GM18861 (cell line): ENCODE measurements at regions not wholly inside any gene's neighbourhood (a gene's known extent, or its start where the extent isn't known, plus 50 kb on each side); places are given as distances from the start of the nearest gene placed in this dataset.
A peak's percentile ranks its signal among the peaks of the same experiment; 100 is the strongest.

Experiments used
- ATAC-seq: cut with Tn5 transposase; IDR thresholded peaks from one replicate; pipeline ENCODE4 v1.9.1; 2021; ENCODE audit not compliant: unreplicated experiment

DNA sequence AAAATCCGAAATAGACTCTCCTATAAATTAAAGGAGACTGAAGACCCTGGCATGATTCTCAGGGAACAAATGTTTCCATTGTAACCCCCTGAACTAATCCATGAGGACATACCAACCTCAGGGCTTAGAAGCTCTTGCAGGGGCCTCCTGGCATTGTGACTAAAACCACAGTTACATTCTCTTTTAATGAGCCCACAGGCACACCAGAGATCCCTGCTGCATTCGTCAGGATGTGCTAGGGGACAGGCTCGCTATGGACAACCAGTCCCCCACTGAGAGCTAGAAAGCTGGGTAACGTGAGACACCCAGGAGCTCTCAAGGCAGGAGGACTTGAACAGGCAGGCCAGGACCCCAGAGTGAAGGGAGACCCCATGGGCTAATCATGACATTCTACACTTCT is 140.6 kb upstream of the TNRC6C start:
- ATAC-seq, result no peak

DNA sequence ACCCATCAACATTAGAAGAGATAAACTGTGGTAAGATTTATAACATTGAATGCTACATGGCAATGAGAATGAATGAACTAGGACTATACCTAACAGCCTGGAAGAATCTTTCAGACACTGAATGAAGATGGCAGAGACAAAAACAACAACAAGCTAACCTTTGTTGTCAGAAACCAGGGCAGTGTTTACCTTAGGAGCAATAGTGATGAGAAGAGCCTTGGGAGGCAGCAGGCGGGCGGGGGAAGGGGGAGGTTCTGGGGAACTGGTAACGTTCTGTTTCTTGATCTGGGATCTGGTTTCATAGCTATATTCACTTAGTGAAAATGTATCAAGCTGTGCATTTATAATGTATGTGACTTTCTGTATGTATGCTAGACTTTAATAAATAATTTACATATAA is 139.0 kb upstream of the TNRC6C start:
- ATAC-seq, result no peak

DNA sequence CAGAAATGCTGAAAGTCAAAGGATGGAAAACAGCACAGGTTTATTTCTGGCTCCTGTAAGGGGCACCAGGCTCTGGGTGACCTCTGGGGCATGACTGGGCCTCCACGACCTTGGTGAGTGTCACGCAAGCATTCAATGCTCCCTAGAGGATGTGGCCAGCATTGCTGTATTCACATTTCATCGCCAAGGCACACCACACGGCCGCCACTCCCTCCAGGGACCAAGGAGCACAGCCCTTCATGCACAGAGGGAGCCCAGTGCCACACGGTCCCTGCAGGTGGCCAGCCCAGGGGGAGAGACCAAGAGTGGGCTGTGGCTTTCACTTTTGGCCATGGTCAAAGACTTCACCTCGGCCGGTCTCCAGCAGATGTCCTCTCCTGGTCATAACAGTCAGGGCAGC is 137.4 kb upstream of the TNRC6C start:
- no peak for ATAC-seq

DNA sequence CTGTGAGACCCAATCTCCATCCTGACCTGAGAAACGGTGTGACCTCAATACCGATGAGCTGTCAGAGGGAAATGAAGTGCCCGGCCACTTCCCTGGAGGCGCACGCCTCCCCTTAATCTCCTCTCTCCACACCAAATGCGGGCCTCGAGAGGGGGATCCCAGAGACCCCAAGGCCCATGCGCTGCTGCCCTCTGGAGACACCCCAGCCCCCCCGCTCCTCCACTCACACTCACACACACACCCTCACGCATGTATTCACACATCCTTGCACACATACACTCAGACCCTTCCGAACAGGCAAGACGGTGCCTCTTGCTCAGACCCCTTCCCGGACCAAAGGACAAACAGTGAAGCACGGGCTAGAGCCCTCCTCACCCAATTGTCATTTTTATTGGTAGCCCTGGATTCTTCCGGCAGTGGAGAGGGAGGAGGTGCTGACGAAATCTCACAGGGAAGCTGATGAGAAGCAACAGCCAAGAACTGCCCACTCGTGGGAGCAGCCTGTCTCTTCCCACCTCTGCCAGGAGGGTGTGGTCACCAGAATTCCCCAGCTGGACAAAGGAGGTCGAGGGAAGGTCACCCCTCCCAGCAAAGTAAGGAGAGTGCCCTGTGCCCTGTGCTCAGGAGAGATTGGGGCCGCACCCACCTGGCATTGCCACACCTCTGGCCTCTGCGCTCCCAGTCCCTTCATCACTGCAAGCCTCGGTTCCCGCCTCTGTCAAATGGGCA is 136.0 kb upstream of the TNRC6C start:
- no peak for ATAC-seq

DNA sequence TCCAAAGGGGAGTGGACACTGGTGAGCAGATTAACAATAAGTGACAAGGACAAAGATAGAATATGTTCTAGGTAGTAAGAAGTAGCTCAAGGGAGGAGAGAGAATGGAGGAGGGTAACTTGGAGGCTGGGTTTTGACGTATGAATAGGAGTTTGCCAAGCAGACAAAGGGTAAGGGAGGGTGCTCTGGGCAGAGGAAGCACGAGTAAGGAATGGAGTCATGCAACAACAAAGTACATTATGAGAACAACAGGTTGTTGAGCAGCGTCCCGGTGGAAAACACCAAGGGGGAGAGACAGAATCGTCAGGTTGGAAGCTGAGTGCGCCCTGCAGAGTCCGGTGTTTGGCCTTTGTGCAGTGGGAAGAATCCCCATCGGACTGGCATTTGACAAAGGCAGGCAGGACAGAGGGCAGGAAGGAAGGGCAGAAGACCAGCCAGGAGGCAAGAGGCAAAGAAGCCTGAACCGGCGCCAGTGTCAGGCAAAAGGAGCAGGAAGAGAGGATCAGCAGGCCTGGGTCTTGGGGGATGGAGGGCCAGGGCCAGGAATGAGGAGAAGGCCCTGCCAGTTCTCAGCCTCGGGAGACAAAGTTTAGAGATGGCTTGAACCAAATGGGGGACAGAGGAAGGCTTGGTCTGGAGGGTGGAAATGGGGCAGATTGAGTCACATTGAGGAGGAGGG is 134.3 kb upstream of the TNRC6C start:
- no peak for ATAC-seq

DNA sequence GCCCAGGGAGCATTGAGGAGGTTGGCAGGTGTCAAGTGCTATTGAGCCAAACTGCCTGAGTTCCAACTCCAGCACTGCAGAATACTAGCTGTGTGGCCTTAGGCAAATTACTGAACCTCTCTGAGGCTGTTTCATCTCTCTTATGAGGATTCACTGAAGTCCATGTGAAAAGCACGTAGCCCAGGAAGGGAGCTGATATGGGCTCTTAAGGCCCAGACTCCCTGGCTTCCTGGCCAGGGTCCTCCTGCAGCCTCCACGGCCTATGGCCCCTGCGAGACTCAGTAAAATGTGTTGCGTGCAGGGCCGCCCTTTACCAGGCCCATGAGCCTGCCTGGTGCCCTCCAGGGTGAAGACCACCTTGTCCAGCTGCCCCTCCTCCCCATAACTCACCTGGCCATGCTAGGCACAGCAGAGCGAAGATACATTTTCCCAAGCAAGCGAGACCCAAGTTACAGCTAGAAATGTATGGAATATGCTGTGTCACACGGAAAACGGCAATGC is 133.7 kb upstream of the TNRC6C start:
- no peak for ATAC-seq

DNA sequence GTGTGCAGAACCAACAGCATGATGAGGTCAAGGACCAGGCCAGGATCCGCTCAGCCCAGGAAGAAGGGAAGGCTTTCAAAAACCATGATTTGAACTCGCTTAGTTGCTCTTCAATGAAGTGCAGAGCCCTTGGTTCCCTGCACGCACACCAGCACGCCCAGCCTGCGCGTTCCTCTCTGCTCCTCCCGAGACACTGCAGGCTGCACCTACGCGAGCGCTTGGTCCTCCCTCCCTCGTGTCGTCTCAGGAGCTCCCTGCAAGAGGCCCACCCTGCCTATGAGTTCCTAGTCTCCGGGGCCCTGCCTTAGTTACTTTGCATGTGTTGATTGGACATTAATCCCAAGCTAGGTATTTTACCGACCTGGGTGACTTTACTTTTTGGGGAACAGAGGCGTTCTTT is 132.9 kb upstream of the TNRC6C start:
- no peak for ATAC-seq

DNA sequence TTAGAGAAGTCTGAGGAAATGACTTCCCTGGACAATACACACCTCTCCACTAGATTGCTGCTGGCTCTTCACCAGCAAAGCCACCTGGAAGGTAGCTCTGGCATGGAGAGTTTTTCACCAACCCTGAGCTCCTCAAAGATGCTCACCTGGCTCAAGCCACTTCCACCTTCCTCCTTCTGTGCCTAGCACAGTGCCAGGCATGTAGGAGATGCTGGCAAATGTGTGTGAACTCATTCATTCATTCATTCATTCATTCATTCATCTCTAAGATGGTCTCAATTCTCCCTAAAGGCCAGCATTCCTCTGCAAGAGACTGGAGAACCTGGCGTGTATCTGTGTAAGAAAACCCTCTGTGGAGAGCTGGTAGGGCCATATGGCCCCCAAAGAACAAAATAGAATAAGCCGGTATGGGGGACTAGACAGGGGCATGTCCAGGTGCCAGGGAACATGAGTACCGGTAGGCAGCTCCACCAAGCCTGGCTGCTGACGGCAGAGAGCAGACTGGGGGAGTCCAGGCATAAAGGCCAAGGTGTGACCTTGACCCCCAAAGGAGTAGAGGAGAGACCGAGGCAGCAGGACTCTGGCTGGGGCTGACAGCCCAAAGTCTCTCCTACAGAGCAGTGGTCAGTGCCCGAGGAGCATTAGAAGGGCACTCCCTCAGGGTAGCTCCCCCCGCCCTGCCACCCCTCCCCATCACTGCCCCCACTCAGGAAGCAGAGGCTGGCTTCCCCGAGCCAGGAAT is 132.2 kb upstream of the TNRC6C start:
- no peak for ATAC-seq

DNA sequence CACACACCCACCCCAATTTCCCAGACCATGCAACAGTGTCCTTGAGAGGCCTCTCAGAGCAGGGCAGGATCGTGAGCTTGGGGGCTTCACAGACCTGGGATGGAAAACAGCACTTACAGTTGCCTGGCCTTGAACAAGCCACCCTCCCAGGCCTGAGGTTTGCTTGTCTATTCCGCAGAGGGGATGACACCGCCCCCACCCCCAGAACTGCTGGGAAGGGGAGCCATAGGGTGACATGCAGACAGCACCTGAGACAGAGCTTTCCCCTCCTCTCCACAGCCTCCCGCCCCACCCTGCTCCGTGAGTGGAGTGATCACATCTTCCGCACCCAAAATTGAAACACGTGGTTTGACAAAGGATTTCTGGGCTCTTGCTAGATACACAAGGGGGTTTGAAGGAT is 131.5 kb upstream of the TNRC6C start:
- no peak for ATAC-seq

DNA sequence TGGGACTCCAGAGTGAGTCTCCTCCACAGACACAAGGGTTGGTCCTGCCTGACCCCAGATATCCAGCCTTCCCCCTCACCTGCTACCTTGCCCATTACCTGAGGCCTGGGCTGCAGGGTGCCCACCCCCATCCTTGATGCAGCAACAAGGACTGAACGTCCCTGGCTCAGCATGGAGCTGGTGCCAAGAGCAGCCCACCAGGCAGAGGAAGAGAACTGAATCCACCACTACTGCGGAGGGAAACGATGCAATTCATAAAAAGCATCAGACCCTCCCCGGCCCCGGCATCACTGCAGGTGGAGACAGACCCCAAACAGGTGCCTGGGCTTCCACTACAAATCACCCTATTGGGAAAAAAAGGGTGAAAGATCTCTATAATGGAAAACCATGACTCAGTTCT is 131.0 kb upstream of the TNRC6C start:
- no peak for ATAC-seq

DNA sequence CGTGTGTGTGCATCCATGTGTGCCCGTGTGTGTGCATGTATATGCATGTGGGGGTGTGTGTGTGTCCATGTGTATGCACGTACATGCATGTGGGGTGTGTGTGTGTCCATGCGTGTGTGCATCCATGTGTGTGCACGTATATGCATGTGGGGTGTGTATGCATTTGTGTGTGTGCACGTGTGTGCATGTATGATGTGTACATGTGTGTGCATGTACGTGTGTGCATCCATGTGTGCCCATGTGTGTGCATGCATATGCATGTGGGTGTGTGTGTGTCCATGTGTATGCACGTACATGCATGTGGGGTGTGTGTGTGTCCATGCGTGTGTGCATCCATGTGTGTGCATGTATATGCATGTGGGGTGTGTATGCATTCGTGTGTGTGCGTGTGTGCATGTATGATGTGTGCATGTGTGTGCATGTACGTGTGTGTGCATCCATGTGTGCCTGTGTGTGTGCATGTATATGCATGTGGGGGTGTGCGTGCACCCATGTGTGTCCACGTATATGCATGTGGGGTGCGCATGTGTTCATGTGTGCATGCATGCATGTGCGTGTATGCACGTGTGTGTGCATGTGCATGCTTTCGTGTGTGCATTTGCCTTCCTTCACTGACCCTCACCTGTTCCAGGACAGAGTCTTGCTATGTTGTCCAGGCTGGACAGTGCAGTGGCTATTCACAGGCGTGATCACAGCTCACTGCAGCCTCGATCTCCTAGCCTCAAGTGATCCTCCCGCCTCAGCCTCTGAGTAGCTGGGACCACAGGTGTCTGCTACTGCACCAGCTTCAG is 129.6 kb upstream of the TNRC6C start:
- no peak for ATAC-seq

DNA sequence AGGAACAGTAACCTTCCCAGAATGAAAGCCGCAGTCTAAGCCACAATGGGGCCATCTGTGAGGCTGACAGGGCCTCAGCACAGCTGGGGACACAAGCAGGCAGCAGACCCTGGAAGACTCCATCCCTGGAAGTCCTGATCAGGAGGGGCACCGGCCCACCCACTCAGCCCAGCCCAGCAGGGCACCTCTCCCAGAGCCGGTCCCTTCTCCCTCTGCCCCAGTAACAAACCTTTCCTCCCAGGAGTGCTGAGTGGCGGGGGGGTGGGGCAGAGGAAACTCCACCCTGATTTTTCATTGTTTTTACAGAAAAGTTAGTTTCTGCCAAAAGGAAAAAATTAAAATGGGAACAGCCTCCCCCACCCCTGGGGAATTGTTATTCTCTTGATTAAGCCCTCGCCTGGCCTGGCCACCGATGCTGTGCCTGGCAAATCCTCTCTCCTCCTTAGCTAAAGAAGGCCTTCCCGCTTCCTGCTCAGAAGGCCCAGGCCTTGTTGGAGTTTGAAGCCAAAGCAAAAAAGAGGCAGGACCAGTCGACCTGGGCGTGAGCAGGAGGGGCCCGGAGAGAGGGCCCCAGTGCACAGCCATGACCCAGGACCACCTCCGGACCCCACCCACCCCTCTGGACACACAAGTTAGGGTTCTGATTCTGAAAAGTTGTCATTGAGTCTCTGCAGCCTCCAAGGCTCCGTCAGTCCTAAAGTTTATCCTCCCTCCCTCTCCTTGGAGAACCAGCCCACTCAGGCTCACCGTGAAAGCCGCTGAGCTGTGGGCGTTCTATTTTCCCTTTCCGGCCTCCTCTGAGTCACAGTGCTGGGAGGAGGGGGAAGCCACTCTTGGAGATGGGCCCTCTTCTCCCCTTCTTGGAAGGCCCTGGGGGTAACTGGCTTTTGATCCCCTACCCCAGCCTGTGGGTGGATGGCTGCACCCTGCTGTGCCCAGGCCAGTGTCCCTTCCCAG is 128.4 kb upstream of the TNRC6C start:
- no peak for ATAC-seq

DNA sequence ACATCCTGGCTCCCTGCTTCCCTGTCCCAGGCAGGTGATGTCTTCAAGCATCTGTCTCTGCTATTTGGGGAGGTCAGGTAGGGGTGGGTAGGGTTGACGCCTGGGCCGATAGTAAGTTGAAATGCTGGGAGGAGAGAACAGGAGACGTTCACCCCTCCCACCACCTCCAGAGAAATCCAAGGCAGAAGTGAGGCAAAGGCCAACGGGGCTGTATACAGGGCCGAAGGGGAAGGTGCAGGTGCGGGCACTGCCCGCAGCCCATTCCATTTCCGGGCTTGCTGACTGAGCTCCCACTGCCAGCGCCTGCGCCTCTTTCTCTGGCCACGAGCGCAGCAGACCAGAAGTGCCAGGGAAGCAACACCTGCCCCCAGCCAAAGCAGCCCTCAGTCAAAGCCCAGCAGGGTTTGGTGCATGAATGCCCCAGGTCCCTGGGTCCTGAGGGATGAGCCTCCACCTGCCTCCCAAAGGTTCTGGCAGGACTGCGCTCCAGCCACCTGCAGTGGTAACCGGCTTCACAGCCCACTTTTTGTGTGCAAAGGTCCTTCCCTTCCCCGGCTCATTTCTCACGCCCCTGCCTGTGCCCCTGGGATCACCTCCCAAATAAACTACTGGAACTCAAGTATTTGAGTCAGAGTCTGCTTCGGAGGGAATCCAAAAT is 127.6 kb upstream of the TNRC6C start:
- no peak for ATAC-seq

DNA sequence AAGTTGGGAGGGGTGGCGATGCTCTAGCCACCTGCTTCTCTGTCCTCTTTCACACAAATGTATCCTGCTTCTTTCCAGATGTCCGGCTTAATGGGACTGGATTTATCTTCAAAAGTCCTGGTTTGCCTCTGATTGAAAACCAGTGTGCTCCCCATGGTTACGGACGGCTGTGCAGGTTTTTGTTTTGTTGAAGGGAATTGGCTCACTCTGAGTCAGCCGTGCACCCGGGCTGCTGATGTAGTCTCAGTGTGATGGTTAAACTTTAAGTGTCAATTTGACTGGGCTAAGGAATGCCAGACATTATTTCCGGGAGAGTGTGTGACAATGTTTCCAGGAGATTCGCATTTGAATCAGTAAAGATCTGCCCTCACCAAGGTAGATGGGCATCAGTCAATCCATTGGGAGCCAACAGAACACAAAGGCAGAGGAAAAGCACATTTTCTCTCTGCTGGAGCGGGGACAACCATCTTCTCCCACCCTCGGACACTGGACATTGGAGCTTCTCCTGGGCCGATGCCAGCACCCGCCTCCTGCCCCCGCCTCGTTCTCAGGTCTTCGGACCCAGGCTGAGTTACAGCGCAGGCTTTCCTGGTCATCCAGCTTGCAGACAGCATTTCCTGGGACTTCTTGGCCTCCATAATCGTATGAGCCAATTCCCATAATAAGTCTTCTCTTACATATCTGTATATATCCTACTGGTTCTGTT is 126.9 kb upstream of the TNRC6C start:
- ATAC-seq, result no peak

DNA sequence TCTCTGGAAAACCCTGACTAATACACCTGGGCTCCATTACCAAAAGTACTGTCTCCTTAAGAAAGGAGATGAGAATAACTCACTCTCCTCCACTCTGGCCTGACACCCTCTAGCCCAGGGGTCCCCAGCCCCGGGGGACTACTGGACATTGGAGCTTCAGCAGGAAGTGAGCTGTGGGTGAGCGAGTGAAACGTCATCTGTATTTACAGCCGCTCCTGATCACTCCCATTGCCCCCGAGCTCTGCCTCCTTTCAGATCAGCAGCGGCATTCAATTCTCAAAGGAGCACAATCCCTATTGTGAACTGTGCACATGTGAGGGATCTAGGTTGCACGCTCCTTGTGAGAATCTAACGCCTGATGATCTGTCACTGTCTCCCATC is 126.3 kb upstream of the TNRC6C start:
- no peak for ATAC-seq

DNA sequence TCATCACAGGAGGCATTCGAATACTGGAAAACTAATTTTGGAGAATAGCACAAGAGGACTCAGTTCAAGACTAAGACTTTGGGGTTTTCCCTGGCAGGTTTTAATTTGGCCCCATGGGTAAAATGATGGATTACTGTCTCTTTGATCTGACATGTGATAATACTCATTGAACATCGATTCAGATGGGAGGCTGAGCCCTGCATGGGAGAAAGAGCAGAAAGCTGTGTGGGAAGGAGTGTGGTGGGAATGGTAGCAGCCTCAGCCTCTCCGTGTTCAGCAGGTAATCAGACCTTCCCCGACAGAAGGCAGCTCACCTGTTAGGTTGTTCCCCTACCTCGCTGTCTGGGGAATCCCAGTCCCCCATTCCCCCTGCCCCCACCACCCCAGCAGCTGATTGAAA is 124.7 kb upstream of the TNRC6C start:
- no peak for ATAC-seq

DNA sequence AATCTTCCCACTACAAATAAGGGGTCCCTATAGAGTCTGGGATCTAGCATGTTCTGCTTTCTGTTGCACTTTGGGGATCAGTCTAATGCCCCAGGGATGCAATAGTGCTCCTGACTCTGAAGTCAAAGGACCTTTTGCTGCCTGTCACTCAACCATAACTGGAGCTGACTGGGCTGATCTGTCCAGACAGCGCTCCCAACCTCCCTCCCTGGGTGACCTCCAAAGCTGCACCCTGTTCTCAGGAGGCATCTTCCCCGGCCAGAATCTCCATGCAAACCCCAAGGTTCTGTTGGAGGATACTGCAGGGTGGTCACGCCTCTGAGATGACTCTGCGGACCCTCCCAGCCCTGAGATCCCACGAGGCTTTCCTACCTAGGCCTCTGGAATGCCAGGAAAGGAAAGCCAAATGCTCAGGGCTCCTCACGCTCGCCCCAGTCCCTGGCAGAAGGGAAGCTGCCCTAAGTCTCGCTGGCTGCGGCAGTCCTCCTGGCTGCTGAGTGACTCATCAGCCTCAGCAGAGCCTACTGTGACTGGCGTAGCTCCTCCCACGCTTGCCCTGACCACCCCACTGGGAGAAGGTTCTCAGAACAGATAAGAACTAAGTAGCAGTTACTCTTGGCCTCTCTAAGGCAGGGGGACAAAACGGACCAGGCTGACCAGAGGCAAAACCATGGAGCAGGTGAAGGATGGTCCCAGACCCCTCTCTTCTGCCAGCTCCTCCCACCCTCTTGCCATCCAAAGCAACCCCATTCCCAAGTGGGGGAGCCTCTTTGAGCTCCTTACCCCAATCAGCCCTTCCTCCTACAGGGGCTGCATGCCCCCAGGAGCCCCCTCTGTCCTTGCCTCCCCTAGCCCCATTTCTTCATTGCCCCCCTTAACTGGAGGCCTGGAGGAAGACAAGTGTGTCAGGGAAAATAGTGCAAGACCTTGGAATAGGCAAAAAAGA is 124.1 kb upstream of the TNRC6C start:
- ATAC-seq, result peak; percentile 60

DNA sequence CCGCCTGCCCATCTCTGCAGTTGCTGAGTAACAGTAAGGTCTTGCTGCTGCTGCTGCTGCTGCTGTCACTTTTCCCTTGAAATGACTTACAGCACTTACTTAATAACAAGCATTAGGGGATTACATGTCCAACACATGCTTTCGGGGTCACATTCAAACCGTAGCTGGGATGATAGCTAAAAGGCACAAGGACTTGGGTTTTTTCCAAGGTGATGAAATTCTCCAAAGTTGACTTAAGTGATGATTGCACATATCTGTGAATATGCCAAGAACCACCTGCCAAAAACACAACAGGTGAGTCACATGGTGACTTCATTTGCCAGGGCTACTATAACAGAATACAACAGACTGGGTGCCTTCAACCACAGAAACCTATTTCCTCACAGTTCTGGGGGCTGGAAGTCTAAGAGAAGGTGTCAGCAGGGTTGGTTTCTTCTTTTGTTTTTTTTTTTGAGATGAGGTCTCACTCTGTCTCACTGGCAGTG is 121.9 kb upstream of the TNRC6C start:
- no peak for ATAC-seq
